KMS-11 (cell line): ENCODE measurements at regions not wholly inside any gene's neighbourhood (a gene's known extent, or its start where the extent isn't known, plus 50 kb on each side); places are given as distances from the start of the nearest gene placed in this dataset.

Experiments
- H2AFZ ChIP-seq: fragments of 200-600 bp; sonication (generic); 2 replicates; pipeline ENCODE4 v1.6.1; 2016; ENCODE audit warnings: antibody characterized with exemption, mixed run types, low read depth
- H3K27ac ChIP-seq: fragments of 200-600 bp; sonication (generic); 2 replicates; pipeline ENCODE4 v1.6.1; 2016; ENCODE audit warnings: mild to moderate bottlenecking, mixed run types
- H3K27me3 ChIP-seq: fragments of 200-600 bp; sonication (generic); 2 replicates; pipeline ENCODE4 v1.6.1; 2017; ENCODE audit warnings: mild to moderate bottlenecking, low read depth, mixed run types, moderate library complexity; ENCODE audit not compliant: insufficient read depth
- H3K36me3 ChIP-seq: fragments of 200-600 bp; sonication (generic); 2 replicates; pipeline ENCODE4 v1.6.1; 2017; ENCODE audit warnings: mild to moderate bottlenecking, mixed run types; ENCODE audit not compliant: insufficient read depth
- H3K4me1 ChIP-seq: fragments of 200-600 bp; sonication (generic); 2 replicates; pipeline ENCODE4 v1.6.1; 2016; ENCODE audit warnings: mild to moderate bottlenecking, low read depth, mixed run types; ENCODE audit not compliant: poor library complexity, severe bottlenecking
- H3K4me2 ChIP-seq: fragments of 200-600 bp; sonication (generic); 2 replicates; pipeline ENCODE4 v1.7.0; 2016; ENCODE audit warnings: mild to moderate bottlenecking, mixed run types
- H3K4me3 ChIP-seq: fragments of 200-600 bp; sonication (generic); IDR thresholded peaks from 2 replicates; pipeline ENCODE4 v1.6.1; 2017; ENCODE audit warnings: low read depth, low read length, mixed read lengths; ENCODE audit not compliant: insufficient read depth
- H3K79me2 ChIP-seq: fragments of 200-600 bp; sonication (generic); 2 replicates; pipeline ENCODE4 v1.6.1; 2016; ENCODE audit warnings: low read depth, mixed run types; ENCODE audit not compliant: insufficient read depth
- H3K9ac ChIP-seq: fragments of 200-600 bp; sonication (generic); 2 replicates; pipeline ENCODE4 v1.6.1; 2016; ENCODE audit warnings: mild to moderate bottlenecking, mixed run types
- H4K20me1 ChIP-seq: fragments of 200-600 bp; sonication (generic); 2 replicates; pipeline ENCODE4 v1.6.1; 2016; ENCODE audit warnings: mild to moderate bottlenecking, mixed run types; ENCODE audit not compliant: insufficient read depth
- CTCF ChIP-seq: fragments of 200-600 bp; sonication (generic); conservative IDR thresholded peaks from 2 replicates; pipeline ENCODE4 v1.6.1; 2017; ENCODE audit warnings: low read depth, mild to moderate bottlenecking, antibody characterized with exemption, low read length, moderate library complexity, mixed read lengths

- H3K4me1 ChIP-seq: no peaks in the 10 kb centered on the region
- no peak overlapping the region for H3K9ac ChIP-seq
- no peaks in the 10 kb centered on the region for H3K79me2 ChIP-seq
- no peaks in the 10 kb centered on the region for H3K36me3 ChIP-seq
- H3K27me3 ChIP-seq: no peaks in the 10 kb centered on the region
- no peak overlapping the region for H3K27ac ChIP-seq
- no peak overlapping the region for H3K4me3 ChIP-seq
- no peak for TF ChIP-seq CTCF
- H3K4me2 ChIP-seq: no peak overlapping the region
- no peaks in the 10 kb centered on the region for H4K20me1 ChIP-seq
- H2AFZ ChIP-seq: no peak overlapping the region
Observed at GRCh38 chr11:28539239-28540030, 431.2 kb downstream of the METTL15 start.

- Histone ChIP-seq H3K4me3 (no peak overlapping the region), H3K9ac (no peak overlapping the region), H3K36me3 (no peaks in the 10 kb centered on the region), H3K4me2 (no peak overlapping the region), H4K20me1 (no peaks in the 10 kb centered on the region), H3K27me3 (no peaks in the 10 kb centered on the region), H2AFZ (no peak overlapping the region), H3K79me2 (no peaks in the 10 kb centered on the region), H3K4me1 (no peaks in the 10 kb centered on the region), H3K27ac (no peak overlapping the region)
- no peak for TF ChIP-seq CTCF
Observed at GRCh38 chr11:28537822-28538221, 429.6 kb downstream of the METTL15 start.

- Histone ChIP-seq H3K79me2 (no peaks in the 10 kb centered on the region), H3K4me2 (no peak overlapping the region), H3K27ac (no peak overlapping the region), H4K20me1 (no peaks in the 10 kb centered on the region), H3K9ac (no peak overlapping the region), H3K4me3 (no peak overlapping the region), H2AFZ (no peak overlapping the region), H3K27me3 (no peaks in the 10 kb centered on the region), H3K36me3 (no peaks in the 10 kb centered on the region), H3K4me1 (no peaks in the 10 kb centered on the region)
- no peak for TF ChIP-seq CTCF
Observed at GRCh38 chr11:28536504-28537267, 428.5 kb downstream of the METTL15 start.

- no peaks in the 10 kb centered on the region for H3K79me2 ChIP-seq
- H3K36me3 ChIP-seq: no peaks in the 10 kb centered on the region
- no peak overlapping the region for H3K9ac ChIP-seq
- TF ChIP-seq CTCF: no peak
- no peaks in the 10 kb centered on the region for H3K4me1 ChIP-seq
- no peak overlapping the region for H3K4me3 ChIP-seq
- H3K4me2 ChIP-seq: no peak overlapping the region
- H3K27ac ChIP-seq: no peak overlapping the region
- no peaks in the 10 kb centered on the region for H3K27me3 ChIP-seq
- no peaks in the 10 kb centered on the region for H4K20me1 ChIP-seq
- no peak overlapping the region for H2AFZ ChIP-seq
Observed at GRCh38 chr11:28535677-28536076, 427.5 kb downstream of the METTL15 start.
